HG02571 (cell line): ENCODE measurements at regions not wholly inside any gene's neighbourhood (a gene's known extent, or its start where the extent isn't known, plus 50 kb on each side); places are given as distances from the start of the nearest gene placed in this dataset.

Experiments used
- ATAC-seq: cut with Tn5 transposase; IDR thresholded peaks from one replicate; pipeline ENCODE4 v1.9.1; 2021; ENCODE audit warnings: mild to moderate bottlenecking, moderate library complexity; ENCODE audit not compliant: unreplicated experiment

DNA sequence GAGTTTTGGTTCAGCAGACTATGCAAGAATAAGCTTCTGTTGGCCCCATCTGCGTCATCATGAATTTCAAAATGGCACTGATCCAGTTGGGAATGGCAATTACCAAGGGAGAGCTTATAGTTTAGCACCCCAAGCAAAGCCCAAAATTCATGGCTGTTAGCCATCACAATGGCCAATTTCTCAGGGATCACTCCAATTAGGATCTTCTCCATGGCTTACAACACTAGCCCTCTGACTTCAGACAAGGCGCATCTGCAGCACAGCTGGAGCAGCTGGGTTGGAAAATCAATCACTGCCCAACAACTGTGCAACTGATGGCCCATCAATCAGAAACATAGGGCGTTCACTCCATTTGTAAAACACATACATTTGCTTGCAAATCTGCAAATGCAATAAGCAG is 273.6 kb downstream of the SRBD1 start:
- no peak for ATAC-seq

DNA sequence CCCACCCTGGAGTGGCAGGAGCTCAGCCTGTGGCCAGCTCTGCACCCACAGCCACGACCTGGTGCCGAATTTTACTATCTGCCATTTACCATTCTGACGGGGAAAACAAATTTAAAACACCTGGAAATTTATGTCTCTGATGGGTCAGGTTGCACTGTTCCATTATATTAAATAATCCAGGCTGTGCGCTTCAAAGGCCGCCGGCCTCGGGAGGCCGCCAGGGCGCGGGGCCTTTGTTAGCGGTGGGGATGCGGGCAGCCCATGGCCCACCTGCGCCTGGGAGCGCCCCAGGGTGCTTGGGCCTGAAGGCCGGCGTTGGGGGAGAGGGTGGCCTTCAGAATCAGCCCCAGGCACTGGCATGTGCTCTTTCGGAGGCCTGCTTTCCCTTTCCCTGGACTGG is 276.9 kb downstream of the SRBD1 start:
- ATAC-seq = no peak

DNA sequence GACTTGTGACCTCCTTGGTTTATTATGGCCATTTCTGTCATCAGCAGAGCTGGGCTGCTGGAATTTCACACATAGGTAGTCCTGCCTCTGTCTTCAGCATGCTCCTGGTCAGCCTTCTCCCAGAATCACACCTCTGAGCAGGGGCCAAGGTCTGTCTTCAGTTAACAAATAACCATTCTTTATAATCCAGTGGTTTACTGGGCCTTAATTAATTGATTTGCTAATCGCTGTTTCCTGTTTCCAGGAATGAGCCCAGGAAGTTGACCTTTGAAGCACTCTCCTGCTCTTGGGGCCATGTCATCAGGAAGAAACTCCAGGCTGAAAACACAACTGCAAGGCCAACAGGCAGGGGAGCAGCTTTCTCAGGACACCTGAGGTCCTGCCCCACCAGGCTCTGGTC is 278.5 kb downstream of the SRBD1 start:
- no peak for ATAC-seq

DNA sequence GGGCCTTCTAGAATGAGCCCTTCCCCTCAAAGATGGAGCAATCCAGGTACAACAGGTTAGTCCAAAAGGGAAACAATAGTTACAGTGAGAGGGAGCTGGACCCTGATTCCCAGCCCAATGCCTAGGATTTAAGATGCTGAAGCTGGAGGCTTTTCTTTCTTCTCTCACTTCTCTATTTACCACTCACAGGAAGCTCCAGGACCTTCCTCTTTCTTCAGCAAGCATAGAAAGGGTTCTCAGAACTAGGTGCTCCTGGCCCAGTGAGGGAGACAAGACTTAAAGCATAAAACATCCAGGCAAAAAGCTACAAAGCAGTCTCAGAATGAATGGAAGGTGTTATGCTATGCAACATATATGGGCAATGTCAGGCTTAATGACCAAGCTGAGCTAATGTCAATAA is 279.0 kb downstream of the SRBD1 start:
- ATAC-seq = no peak

DNA sequence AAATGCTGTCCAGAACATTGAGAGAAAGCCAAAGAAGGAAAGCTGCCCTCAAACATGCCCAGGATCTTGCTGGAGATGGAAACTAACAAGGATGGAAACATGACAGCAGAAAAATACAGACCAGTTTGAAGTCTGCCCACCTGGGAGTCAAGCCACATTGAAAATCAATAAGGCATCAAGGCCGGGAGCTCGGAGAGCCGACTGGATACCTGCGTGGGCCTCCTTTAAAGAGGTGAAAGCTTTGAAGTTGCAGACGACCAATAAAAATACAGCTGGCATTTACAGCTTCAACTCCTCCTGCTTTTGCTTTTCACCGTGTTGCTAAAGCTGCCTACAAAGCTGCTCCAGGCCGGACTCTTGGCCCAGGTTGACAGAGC is 279.7 kb downstream of the SRBD1 start:
- no peak for ATAC-seq

DNA sequence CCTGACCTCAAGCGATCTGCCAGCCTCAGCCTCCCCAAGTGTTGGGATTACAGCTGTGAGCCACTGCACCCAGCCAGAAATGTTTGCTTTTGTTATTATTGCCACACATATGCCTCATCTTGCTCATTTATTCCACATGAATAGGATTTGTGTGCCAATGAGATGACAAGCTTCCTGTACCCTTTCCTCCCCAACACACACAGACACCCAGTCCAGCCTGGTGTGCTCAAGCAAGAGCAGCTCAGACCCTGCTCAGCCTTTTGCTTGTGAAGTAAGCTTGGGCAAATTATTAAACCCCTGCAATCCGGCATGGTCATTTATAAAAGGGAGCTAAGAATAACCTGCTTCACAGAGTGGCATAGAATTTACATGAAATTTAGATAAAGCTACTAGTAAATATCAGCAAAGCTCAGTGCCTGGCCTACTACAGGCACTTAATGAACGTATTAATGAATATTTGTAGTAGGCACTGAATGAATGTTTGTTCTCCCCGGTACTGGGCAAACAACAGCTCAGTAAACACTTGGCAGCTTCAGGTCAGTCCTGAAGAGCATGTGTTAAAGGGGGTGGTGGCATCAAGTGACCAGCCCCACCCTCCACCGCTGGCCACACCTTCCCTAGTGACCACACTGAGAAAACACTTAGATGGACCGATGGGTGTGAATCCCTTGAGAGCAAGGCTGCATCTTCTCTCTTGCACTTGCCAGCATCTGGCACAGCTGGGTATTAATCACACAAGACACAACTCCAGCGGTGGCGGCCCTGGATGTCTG is 280.2 kb downstream of the SRBD1 start:
- ATAC-seq = no peak

DNA sequence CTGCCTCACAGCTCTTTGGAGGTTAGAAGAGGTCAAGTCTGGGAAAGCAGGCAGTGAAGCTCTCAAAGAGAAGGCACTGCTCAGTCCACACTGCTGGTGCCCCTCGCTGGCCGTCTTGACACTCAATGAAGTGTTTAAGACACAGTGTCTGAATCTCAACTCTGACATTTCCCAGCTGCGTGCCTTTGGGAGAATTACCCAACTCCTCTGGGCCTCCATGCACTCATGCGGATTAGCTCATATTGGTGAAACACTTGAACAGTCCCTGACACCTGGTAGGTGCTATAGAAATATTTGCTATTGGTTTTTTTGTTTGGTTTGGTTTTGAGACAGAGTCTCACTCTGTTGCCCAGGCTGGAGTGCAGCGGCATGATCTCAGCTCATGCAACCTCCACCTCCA is 281.0 kb downstream of the SRBD1 start:
- no peak for ATAC-seq

DNA sequence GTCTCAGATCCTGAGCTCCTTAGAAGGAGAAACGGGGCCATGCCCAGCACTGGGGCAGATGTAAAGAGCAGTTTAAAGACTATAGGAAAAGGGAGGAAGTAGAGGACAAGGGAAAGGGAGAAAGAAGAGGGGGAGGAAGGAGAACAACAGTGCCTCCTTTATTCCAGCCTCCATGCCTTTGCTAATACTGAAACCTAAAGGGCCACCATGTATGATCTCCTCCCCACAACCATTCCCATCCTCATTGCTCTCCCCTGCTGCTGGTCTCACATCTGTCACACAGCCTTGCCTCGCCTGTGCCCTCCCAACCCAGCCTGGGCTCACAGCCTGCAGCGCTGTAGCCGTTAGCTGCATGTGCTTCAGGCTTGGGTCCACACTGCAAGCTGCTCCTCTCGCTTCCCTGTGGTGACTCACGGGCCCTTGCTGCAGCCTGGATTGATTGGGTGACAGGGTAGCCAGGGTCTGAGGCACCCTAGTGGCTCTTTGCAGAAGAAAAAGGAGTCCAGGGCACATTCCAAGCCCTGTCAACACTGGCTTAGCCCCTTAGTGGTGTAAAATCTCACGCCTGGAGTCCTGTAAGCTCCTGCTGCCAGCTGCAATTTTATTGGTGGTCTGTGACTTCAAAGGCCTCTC is 281.9 kb downstream of the SRBD1 start:
- ATAC-seq = no peak

DNA sequence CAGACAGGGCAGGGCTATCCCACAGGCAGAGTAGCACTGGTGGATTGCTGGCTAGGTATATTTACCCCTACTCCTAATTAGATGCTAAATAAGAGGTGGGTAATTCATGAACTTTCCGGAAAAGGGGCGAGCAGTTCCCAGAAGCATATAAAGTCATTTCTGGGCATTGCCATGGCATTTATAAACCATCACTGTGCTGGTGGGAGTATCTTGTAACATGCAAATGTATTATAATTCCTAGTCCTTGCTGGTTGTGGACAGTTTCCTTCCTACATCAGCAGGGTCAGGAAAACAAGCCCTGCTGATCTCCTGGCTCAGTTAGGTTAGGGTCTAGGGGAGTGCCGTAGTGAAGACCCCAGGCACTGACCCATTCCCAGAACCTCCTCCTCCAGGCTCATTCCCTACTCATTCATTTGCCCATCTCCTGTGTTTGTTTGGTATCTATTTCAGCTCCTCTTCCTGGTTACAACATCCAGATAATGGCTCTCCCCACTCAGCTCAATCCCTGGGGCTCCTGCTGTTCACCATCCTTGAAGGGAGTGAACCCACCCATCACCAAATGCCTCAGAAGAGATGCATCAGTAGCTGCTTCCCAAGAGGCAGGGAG is 282.7 kb downstream of the SRBD1 start:
- no peak for ATAC-seq

DNA sequence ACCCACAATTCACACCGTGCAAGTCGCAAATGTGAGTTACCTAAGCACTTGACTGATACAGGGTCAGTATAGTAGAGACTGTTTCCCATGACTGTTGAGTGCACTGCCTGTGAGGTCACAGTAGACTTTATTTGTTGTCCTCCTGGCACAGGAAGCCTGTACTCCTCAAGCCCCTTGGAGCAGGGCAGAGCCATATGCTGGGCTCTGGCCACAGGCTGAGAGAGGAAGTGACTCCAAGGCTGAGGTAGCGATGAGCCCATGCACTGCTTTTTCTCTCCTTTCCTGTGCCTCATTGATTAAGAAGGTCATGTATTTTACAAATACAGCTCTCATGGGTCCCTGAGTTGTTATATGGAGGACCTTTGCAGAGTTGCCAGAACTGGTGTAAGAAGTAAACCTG is 287.7 kb downstream of the SRBD1 start:
- ATAC-seq = no peak

DNA sequence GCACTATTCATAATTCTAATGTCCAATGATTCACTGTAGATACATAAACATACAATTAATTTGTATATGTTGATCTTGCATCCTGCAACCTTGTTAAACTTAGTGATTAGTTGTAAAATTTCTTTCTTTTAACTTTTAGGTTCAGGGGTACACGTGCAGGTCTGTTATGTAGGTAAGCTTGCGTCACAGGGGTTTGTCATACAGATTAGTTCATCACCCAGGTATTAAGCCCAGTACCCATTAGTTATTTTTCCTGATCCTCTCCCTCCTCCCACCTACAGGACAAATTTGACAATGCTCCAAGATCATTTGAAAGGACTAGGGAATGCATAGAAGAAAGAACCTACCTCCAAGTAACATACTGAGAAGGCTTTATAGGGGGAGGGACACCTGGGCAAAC is 290.1 kb downstream of the SRBD1 start:
- ATAC-seq = no peak

DNA sequence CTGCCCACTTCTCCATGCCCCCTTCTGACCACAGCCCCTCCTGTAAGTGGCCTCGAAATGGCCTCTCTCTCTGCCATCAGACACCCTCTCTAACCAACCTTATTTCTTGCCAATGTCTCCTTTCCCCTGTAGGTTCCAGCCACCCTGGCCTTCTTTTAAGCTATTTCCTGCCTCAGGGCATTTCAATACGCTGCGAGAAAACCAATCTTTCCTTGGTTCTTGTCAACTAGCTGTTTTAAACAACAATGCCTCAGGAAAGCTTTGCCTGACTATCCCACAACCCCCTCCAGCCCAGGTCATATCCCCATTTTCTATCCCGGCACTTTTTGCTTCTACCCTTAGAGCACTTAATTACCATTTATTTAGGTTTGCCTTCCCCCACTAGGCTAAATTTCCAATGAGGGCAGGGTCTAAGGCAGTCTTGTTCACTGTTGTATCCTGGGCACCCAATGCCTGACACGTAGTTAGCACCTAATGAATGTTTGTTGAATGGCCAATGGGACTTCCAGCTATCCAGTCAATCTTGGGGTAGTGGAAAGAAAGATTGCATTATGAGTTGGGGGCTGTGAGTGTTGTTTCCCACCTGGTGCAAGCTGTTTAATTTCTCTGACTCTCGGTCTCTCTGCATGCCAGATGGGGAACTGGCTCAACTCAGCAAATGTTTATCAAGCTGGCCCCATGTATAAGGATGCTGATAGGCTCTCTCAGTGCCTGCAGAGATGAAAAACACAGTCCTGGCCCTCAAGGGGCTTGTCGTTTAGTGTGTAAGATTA is 291.2 kb downstream of the SRBD1 start:
- no peak for ATAC-seq

DNA sequence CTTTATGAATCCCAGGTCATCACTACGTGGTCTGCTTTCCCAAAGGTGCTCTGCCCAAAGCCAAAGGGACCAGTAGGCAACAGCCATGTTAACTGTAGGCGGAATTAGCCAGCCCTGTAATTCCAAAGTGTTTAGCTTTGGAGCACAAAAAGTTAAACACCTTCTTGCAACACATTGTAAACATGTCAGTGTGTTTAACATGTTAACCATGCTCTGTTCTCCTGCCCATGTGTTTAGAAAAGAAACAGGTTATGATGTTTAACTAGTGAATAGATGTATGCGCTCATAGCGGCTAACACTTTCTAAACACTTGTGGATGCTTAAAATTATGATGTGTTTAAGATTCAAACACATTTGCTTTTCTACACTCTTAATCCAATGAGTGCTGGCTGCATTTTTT is 292.4 kb downstream of the SRBD1 start:
- ATAC-seq = no peak

DNA sequence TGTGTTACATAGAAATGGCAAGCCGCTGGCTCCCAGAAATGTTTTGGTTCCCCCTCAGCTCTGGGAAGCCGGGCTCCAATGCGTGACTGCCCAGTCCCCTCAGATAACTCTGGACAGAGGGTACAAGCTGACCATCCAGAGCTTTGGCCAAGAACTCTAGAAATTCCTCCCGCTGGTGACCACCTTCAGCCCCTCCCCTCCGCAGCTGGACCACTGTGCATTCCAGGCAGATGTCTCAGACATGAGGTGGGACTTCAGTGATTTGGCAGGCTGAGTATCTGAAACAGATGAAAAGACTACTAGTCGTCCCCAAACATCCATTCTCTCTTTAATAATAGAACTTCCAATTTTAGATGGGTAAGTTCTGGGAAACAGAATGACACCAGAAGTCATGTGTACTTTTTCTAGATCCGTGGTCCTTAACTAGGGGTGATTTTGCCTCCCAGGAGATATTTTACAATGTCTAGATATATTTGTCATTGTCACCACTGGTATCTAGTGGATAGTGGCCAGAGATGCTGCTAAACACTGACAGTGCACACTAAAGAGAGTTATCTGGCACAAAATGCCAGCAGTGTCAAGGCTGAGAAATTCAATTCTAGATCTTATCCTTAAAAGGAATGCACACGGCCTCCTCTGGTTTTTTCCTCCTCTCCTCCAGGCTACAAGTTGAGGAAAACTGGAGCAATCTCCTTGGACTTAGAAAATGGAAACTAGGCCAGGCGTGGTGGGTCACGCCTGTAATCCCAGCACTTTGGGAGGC is 294.3 kb downstream of the SRBD1 start:
- no peak for ATAC-seq

DNA sequence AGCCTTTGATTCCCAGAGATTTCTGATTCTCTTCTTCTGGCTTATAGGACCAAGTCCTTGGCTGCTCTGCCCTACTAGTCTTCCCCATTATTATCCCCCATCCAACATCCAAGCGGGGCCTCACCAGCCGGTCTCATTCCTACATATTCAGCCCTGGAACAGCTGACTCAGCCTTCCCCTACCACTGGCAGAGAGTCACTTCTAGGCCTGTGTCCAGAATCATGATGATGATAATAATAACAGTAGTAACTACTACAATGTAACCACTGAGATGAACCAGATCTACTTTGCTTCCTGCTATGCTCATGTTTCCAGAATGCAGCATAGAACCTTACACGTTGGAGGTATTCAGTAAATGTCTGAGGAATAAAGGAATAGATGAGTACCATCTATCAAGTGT is 295.2 kb downstream of the SRBD1 start:
- no peak for ATAC-seq

DNA sequence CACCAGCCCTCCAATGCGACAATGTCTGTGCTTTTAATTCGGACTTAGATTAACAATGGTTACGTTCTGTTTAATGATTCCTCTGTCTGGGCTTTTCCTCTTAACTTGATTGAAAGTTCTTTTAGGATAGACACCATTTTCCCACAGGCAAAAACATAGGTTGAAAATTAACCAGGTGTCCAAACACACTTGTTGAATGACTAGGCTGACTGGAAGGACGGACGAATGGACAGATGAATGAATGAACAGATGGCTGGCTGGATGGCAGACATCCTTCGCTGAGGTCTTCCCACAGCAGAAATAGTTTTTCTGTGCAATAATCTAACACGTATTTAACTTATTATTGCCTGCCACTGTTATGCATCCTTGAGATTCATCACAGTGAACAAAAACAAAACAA is 298.8 kb downstream of the SRBD1 start:
- no peak for ATAC-seq

DNA sequence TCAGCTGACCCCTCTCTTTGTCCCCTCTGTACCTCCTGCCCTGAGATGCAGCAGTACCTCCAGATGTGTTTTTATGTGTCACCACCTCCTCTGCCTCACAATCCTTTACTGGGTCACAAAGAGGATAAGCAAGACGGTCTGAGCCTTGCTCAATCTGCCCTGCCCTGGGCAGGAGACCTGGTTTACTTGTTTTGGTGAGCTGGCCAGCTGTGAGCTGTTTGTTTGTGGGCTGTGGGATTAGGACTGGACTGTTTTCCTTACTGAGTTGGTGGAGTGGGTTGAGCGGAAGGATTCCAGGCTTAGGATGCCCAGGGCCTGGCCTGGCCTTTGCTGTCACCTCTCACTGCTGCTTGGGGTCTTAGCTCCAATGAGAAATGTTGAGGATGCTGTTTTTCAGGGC is 299.5 kb downstream of the SRBD1 start:
- no peak for ATAC-seq

DNA sequence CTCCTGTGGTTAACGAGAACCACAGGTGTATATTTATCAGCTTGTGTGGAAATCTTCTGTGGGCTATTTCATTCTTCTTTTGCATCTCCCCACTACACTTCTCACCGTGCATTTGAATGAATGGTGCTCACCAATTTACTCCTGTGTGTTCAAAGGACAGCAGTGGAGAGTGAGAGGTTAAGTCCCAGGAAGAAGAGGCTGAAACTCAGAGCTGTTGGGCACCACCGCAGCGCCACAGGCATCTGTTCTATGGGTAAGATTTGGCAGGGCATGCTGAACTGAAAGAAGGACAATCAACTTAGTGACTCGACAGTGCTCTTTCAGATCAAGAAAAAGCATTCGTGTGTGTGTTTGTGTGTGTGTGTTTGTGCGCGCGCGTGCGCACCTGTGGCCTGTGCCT is 297.9 kb upstream of the SIX2 start:
- ATAC-seq = no peak

DNA sequence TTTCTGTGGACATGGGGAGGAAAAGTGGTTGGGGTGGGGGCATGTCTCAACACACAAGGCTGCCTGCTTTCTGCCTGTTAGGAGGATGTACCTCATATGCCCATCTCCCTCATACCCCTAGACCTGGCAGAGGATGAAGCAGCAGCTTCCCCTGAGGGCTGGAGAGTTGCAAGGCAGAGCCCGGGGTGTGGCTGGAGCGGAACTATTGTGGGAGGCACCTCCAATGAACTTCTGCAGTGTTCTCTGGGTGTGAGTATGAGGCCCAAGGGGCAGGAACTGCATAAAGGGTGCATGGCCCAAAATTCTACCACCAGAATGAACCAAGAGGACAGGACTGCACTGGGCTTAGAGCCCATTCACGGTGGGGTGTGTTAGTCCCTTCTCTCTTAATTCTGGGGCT is 296.3 kb upstream of the SIX2 start:
- ATAC-seq = no peak

DNA sequence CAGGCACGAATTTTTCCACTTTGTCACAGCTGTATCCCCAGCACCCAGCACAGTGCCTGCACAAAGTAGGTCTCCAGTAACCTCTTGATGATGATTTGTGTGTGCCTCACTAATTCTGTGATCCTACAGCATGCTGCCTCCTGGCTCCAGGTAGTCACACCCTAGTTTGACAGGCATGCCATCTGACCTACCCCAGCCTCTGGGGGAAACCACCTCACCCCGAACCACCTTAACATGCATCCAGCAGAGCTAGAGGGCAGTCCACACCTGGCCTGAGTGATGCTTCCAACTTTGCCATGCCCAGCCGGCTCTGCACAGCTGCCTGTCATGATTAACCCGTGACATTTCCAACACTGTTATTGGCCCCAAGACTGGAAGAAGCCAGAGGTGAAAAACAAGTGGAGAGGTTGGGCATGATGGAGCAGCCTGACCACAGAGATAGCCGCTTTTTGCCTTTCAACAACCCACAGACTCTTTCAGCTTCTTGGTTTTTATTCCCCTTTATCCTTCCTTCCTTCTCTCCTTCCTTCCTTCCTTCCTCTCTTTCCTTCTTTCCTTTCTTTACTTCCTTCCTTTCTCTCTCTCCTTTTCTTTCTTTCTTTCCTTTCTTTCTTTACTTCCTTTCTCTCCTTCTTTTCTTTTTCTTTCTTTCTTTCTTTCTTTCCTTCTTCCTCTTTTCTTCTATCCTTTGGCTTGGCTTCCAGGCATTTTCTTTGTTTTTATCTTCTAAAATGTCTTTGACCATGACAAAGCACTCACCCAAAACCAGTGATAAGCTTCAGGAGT is 294.4 kb upstream of the SIX2 start:
- ATAC-seq = no peak
